ENCODE measurements at regions not wholly inside any gene's neighbourhood (a gene's known extent, or its start where the extent isn't known, plus 50 kb on each side); places are given as distances from the start of the nearest gene placed in this dataset.

- no peak for DNase-seq (ENCODE audit: low spot score)
- TF ChIP-seq CTCF (conservative IDR thresholded peaks at IDR 0.05; ENCODE audit: low read depth) = no peak
- CTCF ChIA-PET = interaction anchor here (1.0 kb wide), 1 partner anchor 512 kb away, joined by 5 read pairs; no protein-coding TSS in a partner anchor
- no peak overlapping the region for H3K27ac ChIP-seq
- POLR2A ChIA-PET (ENCODE audit: low non-redundant PET) = no interaction called here
Measured at GRCh38 chr10:123555616-123556015, 110.5 kb upstream of the GPR26 start.

GRCh38 chr10:123556049-123556448 lies 110.1 kb upstream of the GPR26 start:
- H3K27ac ChIP-seq = no peak overlapping the region
- ChIA-PET CTCF (interaction anchor here (2.9 kb wide), 1 partner anchor 513 kb away, joined by 24 read pairs; no protein-coding TSS in a partner anchor), POLR2A (ENCODE audit: low non-redundant PET) (no interaction called here)
- no peak for DNase-seq (ENCODE audit: low spot score)
- no peak for TF ChIP-seq CTCF (conservative IDR thresholded peaks at IDR 0.05; ENCODE audit: low read depth)

- ChIA-PET CTCF (interaction anchor here (2.9 kb wide), 1 partner anchor 513 kb away, joined by 24 read pairs; no protein-coding TSS in a partner anchor), POLR2A (ENCODE audit: low non-redundant PET) (no interaction called here)
- no peak overlapping the region for H3K27ac ChIP-seq
- no peak for DNase-seq (ENCODE audit: low spot score)
- TF ChIP-seq CTCF (conservative IDR thresholded peaks at IDR 0.05; ENCODE audit: low read depth) = no peak
Measured at GRCh38 chr10:123556736-123557135, 109.4 kb upstream of the GPR26 start.

GRCh38 chr10:123557366-123558108 lies 108.6 kb upstream of the GPR26 start:
- no peak for TF ChIP-seq CTCF (conservative IDR thresholded peaks at IDR 0.05; ENCODE audit: low read depth)
- ChIA-PET POLR2A (ENCODE audit: low non-redundant PET) (no interaction called here), CTCF (interaction anchor here (0.6 to 2.9 kb wide), 2 partner anchors 424 to 514 kb away, joined by 3 to 24 read pairs; no protein-coding TSS in a partner anchor)
- DNase-seq (ENCODE audit: low spot score) = no peak
- no peak overlapping the region for H3K27ac ChIP-seq

DNA sequence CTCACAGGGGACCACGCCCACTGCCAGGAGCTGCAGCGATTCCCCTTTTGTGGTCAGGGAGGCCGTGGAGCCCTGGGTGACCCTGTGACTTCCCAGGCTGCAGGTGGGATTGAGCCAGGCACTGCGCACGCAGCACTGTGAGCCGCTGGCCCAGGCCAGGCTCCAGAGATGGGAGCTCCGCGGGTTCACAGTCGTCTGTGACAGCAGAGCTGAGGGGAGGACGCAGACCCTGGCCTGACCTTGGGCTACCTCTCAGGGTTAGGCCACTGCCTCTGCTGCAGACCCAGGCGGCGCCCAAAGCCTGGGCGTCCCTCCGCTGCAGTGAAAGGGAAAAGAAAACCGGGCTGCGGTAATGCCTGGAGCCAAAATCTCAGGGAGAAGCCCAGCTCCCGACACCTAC lies 107.5 kb upstream of the GPR26 start:
- H3K27ac ChIP-seq = no peak overlapping the region
- CTCF ChIA-PET = interaction anchor here (0.6 to 2.9 kb wide), 11 partner anchors 12 to 515 kb away, joined by 3 to 24 read pairs (median 3); no protein-coding TSS in a partner anchor
- POLR2A ChIA-PET (ENCODE audit: low non-redundant PET) = no interaction called here
- no peak for DNase-seq (ENCODE audit: low spot score)
- TF ChIP-seq CTCF (conservative IDR thresholded peaks at IDR 0.05; ENCODE audit: low read depth) = no peak

DNA sequence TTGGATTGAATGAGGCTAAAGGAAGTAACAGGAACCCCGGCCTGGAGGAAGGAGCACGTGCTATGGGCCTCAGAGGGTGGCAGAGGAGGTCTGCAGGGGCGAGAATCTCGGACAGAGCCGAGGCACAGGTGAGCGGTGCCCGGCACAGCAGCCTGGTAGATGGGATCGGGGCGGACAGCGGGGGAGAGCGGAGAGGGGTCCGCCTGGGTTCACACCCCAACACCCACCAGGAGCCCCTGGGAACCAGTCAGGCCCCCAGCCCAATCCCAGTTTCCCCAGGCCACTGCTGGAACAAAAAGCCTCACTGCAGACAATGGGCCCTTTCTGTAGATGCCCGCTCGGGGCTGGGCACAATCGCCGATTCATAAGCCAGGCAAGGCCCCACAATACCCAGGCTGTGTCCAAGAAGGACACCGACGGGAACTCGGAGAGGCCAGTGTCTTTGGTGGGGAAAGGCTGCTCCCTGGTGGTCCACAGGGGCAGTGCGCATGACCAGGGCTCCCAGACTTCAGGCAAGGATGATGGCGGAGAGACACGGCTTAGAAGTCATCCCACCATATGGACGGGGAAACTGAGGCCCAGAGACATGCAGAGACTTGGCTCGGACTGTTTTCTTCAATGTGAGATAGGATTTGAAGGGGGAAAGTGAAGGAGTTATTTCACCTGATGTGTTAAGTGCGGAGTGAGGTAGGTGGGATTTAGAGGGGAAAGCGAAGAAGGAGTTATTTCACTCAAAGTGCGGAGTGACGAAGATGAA lies 106.9 kb upstream of the GPR26 start:
- peak; percentile 84 for DNase-seq (ENCODE audit: low spot score)
- POLR2A ChIA-PET (ENCODE audit: low non-redundant PET) = no interaction called here
- H3K27ac ChIP-seq = no peak overlapping the region
- peak; percentile 84 for TF ChIP-seq CTCF (conservative IDR thresholded peaks at IDR 0.05; ENCODE audit: low read depth)
- CTCF ChIA-PET = interaction anchor here (0.6 to 2.9 kb wide), 9 partner anchors 11 to 516 kb away, joined by 3 to 24 read pairs (median 4); no protein-coding TSS in a partner anchor
